Stimulated activated CD4-positive, alpha-beta T cell treated with anti-CD3 and anti-CD28 coated beads, Interleukin-1b, Interleukin-23, amount 100 ng/mL, for 24 hours (primary cell): ENCODE measurements at regions not wholly inside any gene's neighbourhood (a gene's known extent, or its start where the extent isn't known, plus 50 kb on each side); places are given as distances from the start of the nearest gene placed in this dataset.
"Not testable (repeated sequence)": the region's sequence is repeated elsewhere in the genome, so short reads cannot be mapped to it uniquely, and the experiment has no call there.

Source experiments
- DNase-seq, 4 experiments: peaks; one replicate each; pipeline ENCODE4 v3.0.0-alpha.2; 2020; ENCODE audit warnings: low read depth in 4 of 4, low spot score in 1 of 4

- no peak for DNase-seq
These were observed 229.4 kb downstream of the MID1IP1 start for GRCh38 chrX:39030636-39031035.

GRCh38 chrX:39039890-39040289 is 238.6 kb downstream of the MID1IP1 start:
- DNase-seq: no peak

- no peak for DNase-seq
These were observed 242.7 kb downstream of the MID1IP1 start for GRCh38 chrX:39043838-39044550.

GRCh38 chrX:39047174-39047573 is 245.9 kb downstream of the MID1IP1 start:
- DNase-seq: no peak

- no peak for DNase-seq
These were observed 248.7 kb downstream of the MID1IP1 start for GRCh38 chrX:39049975-39050374.

GRCh38 chrX:39050427-39050826 is 249.2 kb downstream of the MID1IP1 start:
- no peak for DNase-seq

- no peak for DNase-seq
These were observed 251.5 kb downstream of the MID1IP1 start for GRCh38 chrX:39052751-39053150.

GRCh38 chrX:39058724-39059123 is 257.5 kb downstream of the MID1IP1 start:
- no peak for DNase-seq

- DNase-seq: no peak
These were observed 258.6 kb downstream of the MID1IP1 start for GRCh38 chrX:39059866-39060265.

GRCh38 chrX:39063037-39063436 is 261.8 kb downstream of the MID1IP1 start:
- no peak for DNase-seq

- DNase-seq: no peak
These were observed 262.4 kb downstream of the MID1IP1 start for GRCh38 chrX:39063702-39064101.

GRCh38 chrX:39065051-39065871 is 264.0 kb downstream of the MID1IP1 start:
- no peak for DNase-seq

GRCh38 chrX:39067866-39068265 is 266.6 kb downstream of the MID1IP1 start:
- no peak for DNase-seq

- DNase-seq: not testable (repeated sequence)
These were observed 267.4 kb downstream of the MID1IP1 start for GRCh38 chrX:39068634-39069033.

- DNase-seq: no peak
These were observed 268.8 kb downstream of the MID1IP1 start for GRCh38 chrX:39070009-39070408.

GRCh38 chrX:39073131-39073530 is 271.9 kb downstream of the MID1IP1 start:
- no peak for DNase-seq

GRCh38 chrX:39096599-39096998 is 295.3 kb downstream of the MID1IP1 start:
- DNase-seq: no peak

GRCh38 chrX:39104745-39105144 is 303.5 kb downstream of the MID1IP1 start:
- DNase-seq: no peak

- no peak for DNase-seq
These were observed 310.9 kb downstream of the MID1IP1 start for GRCh38 chrX:39112143-39112542.

- no peak for DNase-seq
These were observed 313.9 kb downstream of the MID1IP1 start for GRCh38 chrX:39115166-39115565.

- no peak for DNase-seq
These were observed 315.8 kb downstream of the MID1IP1 start for GRCh38 chrX:39117101-39117500.

GRCh38 chrX:39121903-39122302 is 320.6 kb downstream of the MID1IP1 start:
- DNase-seq: no peak
